GM10248 (cell line): ENCODE measurements at regions not wholly inside any gene's neighbourhood (a gene's known extent, or its start where the extent isn't known, plus 50 kb on each side); places are given as distances from the start of the nearest gene placed in this dataset.
"Not testable (repeated sequence)": the region's sequence is repeated elsewhere in the genome, so short reads cannot be mapped to it uniquely, and the experiment has no call there.

Experiments
- CTCF ChIA-PET: fragments of 300-600 bp; sonication (Branson Sonifier 250); formaldehyde crosslinking; extraction: SDS; loops from one replicate; lab custom pipeline; 2021; ENCODE audit warnings: antibody characterized with exemption; lab: Yijun Ruan, JAX
- POLR2A ChIA-PET: fragments of 350-650 bp; sonication (Branson Sonifier 250); formaldehyde crosslinking; extraction: SDS; loops from one replicate; lab custom pipeline; 2020; ENCODE audit warnings: antibody characterized with exemption; lab: Yijun Ruan, JAX
- DNase-seq: peaks from one replicate; pipeline ENCODE4 v3.0.0; 2012; ENCODE audit errors: extremely low spot score
- CTCF ChIP-seq: IDR thresholded peaks from 2 replicates; pipeline ENCODE4 v1.5.1; 2012; ENCODE audit warnings: mild to moderate bottlenecking, low read depth; ENCODE audit errors: extremely low read depth, missing control alignments, control extremely low read depth

GRCh38 chr2:193847991-193848390, 1653.3 kb upstream of the TMEFF2 start:
- no peak for TF ChIP-seq CTCF
- ChIA-PET CTCF (no interaction called here), POLR2A (no interaction called here)
- no peak for DNase-seq

- POLR2A ChIA-PET: no interaction called here
- CTCF ChIA-PET: no interaction called here
- no peak for DNase-seq
- TF ChIP-seq CTCF: no peak
Measured at GRCh38 chr2:193847130-193847529, 1652.4 kb upstream of the TMEFF2 start.

DNA sequence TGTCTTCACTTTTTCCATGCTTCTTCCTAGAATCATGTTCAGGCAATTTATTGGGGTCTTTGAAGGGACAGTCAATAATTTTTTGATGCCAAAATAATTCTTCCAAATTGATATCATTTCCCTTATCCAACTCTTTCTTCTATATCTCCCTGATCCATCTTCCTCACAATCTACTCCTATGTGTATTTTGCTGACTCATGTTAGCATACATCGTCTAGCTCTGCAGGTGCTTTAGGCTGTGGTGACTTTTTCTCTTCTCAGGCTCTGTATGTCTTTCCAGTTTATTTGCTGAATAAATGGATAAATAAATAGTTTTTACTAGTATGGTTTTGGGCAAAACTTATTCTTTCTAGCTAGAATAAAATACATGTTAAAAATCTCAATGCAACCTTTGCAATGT, 1650.9 kb upstream of the TMEFF2 start:
- ChIA-PET CTCF (interaction anchor here (1.0 kb wide), 1 partner anchor 24 kb away, joined by 3 read pairs; no protein-coding TSS in a partner anchor), POLR2A (no interaction called here)
- DNase-seq: no peak
- no peak for TF ChIP-seq CTCF

GRCh38 chr2:193843675-193844074, 1648.9 kb upstream of the TMEFF2 start:
- DNase-seq: no peak
- no peak for TF ChIP-seq CTCF
- ChIA-PET POLR2A (no interaction called here), CTCF (interaction anchor here (0.8 kb wide), 1 partner anchor 26 kb away, joined by 4 read pairs; no protein-coding TSS in a partner anchor)

DNA sequence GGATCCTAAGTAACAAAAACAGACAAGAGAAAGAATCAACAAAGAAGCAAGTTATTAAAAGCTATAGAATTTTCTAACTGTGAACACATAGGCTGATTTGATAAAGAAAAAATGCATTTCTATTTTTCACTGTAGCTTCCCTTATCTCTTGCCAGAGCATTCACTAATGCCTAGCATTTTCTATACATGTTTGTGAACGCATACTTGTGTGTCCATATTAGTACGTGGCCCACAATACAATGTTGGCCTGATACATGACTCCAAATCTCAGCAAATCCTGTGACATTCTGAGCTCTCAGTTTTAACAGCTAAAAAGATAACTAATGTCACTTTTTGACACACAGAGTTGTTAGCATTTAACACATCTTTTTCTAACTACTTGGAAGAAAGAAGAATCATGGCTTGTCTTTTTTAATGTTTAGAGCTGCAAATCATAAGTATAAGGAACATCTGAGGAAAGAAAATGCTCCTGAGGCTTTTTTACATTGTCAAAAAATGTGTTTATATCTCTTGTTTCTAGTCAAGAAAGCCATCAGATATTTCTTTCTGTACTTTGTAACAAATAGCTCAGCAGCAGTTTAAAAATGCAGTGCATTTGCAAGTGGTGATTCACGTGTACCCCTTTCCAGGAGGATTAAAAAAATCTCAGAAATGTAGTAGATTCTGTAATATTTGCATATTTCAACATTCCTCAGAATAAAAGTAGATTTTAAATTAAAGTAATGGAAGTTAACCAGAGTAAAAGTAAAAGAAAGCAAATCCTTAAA, 1646.8 kb upstream of the TMEFF2 start:
- DNase-seq: no peak
- ChIA-PET CTCF (interaction anchor here (1.1 to 1.3 kb wide), 2 partner anchors 11 to 18 kb away, joined by 3 read pairs; no protein-coding TSS in a partner anchor), POLR2A (no interaction called here)
- TF ChIP-seq CTCF: no peak

- ChIA-PET POLR2A (no interaction called here), CTCF (no interaction called here)
- DNase-seq: no peak
- TF ChIP-seq CTCF: no peak
Measured at GRCh38 chr2:193837111-193837738, 1642.5 kb upstream of the TMEFF2 start.

DNA sequence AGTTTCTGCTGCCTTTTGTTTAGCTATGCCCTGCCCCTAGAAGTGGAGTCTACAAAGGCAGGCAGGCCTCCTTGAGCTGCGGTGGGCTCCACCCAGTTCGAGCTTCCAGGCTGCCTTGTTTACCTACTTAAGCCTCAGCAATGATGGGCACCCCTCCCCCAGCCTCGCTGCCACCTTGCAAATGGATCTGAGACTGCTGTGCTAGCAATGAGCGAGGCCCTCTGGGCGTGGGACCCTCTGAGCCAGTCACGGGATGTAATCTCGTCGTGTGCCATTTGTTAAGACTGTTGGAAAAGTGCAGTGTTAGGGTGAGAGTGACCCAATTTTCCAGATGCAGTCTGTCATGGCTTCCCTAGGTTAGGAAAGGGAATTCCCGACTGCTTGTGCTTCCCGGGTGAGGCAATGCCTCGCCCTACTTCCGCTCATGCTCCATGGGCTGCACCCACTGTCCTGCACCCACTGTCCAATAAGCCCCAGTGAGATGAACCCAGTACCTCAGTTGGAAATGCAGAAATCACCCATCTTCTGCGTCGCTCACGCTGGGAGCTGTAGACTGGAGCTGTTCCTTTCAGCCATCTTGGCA, 1641.8 kb upstream of the TMEFF2 start:
- DNase-seq, POLR2A ChIA-PET: not testable (repeated sequence)
- CTCF ChIA-PET: interaction anchor here (0.9 kb wide), 1 partner anchor 17 kb away, joined by 3 read pairs; no protein-coding TSS in a partner anchor

GRCh38 chr2:193833895-193834294, 1639.2 kb upstream of the TMEFF2 start:
- DNase-seq, POLR2A ChIA-PET, CTCF ChIA-PET: not testable (repeated sequence)
